ENCODE measurements at regions not wholly inside any gene's neighbourhood (a gene's known extent, or its start where the extent isn't known, plus 50 kb on each side); places are given as distances from the start of the nearest gene placed in this dataset.

DNA sequence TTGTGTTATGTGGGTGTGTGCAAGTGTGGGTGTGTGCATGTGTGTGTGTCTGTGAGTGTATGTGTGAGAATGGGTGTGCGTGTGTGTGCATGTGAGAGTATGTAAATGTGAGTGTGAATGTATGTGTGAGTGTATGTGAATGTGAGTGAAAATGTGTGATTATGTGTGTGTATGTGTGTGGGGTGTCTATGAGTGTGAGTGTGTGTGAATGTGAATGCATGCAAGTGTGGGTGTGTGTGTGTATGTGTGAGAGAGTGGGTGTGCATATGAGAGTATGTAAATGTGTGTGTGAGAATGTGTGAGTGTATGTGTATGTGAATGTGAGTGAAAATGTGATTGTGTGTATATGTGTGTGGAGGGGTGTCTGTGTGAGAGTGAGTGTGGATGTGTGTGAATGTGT, 1292.7 kb downstream of the TBC1D22A start:
- TF ChIP-seq, protein P1, sequence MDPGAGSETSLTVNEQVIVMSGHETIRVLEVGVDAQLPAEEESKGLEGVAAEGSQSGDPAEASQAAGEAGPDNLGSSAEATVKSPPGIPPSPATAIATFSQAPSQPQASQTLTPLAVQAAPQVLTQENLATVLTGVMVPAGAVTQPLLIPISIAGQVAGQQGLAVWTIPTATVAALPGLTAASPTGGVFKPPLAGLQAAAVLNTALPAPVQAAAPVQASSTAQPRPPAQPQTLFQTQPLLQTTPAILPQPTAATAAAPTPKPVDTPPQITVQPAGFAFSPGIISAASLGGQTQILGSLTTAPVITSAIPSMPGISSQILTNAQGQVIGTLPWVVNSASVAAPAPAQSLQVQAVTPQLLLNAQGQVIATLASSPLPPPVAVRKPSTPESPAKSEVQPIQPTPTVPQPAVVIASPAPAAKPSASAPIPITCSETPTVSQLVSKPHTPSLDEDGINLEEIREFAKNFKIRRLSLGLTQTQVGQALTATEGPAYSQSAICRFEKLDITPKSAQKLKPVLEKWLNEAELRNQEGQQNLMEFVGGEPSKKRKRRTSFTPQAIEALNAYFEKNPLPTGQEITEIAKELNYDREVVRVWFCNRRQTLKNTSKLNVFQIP (CRISPR knock-in tag; IDR thresholded peaks at IDR 0.05; ENCODE audit: borderline replicate concordance, low read depth): no peak
- TF ChIP-seq, protein P2, sequence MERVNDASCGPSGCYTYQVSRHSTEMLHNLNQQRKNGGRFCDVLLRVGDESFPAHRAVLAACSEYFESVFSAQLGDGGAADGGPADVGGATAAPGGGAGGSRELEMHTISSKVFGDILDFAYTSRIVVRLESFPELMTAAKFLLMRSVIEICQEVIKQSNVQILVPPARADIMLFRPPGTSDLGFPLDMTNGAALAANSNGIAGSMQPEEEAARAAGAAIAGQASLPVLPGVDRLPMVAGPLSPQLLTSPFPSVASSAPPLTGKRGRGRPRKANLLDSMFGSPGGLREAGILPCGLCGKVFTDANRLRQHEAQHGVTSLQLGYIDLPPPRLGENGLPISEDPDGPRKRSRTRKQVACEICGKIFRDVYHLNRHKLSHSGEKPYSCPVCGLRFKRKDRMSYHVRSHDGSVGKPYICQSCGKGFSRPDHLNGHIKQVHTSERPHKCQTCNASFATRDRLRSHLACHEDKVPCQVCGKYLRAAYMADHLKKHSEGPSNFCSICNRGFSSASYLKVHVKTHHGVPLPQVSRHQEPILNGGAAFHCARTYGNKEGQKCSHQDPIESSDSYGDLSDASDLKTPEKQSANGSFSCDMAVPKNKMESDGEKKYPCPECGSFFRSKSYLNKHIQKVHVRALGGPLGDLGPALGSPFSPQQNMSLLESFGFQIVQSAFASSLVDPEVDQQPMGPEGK (CRISPR knock-in tag; IDR thresholded peaks at IDR 0.05; ENCODE audit: borderline replicate concordance): no peak
- TF ChIP-seq PPARA (CRISPR knock-in tag; IDR thresholded peaks at IDR 0.05; ENCODE audit: borderline replicate concordance) (no peak), TCF4 (CRISPR knock-in tag; IDR thresholded peaks at IDR 0.05; ENCODE audit: borderline replicate concordance) (no peak), ESRRG (CRISPR knock-in tag; IDR thresholded peaks at IDR 0.05) (no peak), ZNF565 (CRISPR knock-in tag; conservative IDR thresholded peaks at IDR 0.05; ENCODE audit: low read depth) (no peak), RARB (CRISPR knock-in tag; IDR thresholded peaks at IDR 0.05) (no peak), ZFP3 (CRISPR knock-in tag; IDR thresholded peaks at IDR 0.05) (no peak), OSR1 (CRISPR knock-in tag; IDR thresholded peaks at IDR 0.05) (no peak), ARNTL (CRISPR knock-in tag; IDR thresholded peaks at IDR 0.05; ENCODE audit: borderline replicate concordance, low read depth) (no peak)
- ATAC-seq: no peak

DNA sequence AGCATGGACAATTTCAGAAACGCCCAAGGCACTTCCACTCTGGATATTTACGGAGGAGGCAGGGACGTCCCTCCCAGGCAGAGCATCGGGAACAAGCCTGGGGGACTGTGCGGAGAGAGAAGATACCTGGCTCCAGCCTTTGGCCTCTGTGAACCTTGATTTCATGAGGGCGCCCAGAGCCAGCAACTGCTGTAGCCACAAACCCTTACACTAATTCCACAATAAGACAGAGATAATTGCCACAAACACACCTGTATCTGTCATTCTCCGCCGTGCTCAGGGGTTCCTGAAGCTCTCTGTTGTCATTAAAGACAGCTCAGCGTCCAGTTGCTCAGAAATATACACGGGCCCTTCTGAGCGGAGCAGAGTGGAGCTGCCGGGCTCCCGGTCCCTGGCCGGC, 1292.1 kb downstream of the TBC1D22A start:
- no peak for ATAC-seq
- TF ChIP-seq, protein P1 (CRISPR knock-in tag; IDR thresholded peaks at IDR 0.05; ENCODE audit: borderline replicate concordance, low read depth): no peak
- no peak for TF ChIP-seq ZC3H10 (CRISPR knock-in tag; IDR thresholded peaks at IDR 0.05)
- no peak for TF ChIP-seq TOX (CRISPR knock-in tag; IDR thresholded peaks at IDR 0.05; ENCODE audit: borderline replicate concordance)
- no peak for TF ChIP-seq RARB (CRISPR knock-in tag; IDR thresholded peaks at IDR 0.05)
- no peak for TF ChIP-seq PPARA (CRISPR knock-in tag; IDR thresholded peaks at IDR 0.05; ENCODE audit: borderline replicate concordance)
- TF ChIP-seq ARNTL (CRISPR knock-in tag; IDR thresholded peaks at IDR 0.05; ENCODE audit: borderline replicate concordance, low read depth): no peak

DNA sequence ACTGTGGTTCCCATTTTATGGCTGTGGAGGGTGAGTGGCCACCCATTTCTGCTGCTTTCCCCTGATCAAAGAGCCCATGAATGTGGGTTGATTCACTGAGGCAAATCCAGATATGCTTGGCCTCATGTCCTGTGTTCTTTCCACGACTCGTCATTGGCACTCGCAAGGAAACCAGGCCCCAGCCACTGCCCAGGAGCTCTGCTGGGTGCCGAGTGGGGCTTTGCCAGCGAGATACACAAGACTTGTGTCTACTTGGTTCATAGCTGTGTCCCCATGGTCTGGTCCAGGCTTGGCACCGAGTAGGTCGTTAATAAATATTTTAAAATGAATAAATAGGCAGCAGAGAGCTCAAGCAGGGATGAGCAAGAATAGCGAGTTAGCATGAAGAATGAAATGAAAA, 1291.5 kb downstream of the TBC1D22A start:
- no peak for ATAC-seq
- TF ChIP-seq GLIS3 (CRISPR knock-in tag; IDR thresholded peaks at IDR 0.05): no peak
- TF ChIP-seq PPARA (CRISPR knock-in tag; IDR thresholded peaks at IDR 0.05; ENCODE audit: borderline replicate concordance): no peak
- TF ChIP-seq SNAI2 (CRISPR knock-in tag; IDR thresholded peaks at IDR 0.05): no peak

DNA sequence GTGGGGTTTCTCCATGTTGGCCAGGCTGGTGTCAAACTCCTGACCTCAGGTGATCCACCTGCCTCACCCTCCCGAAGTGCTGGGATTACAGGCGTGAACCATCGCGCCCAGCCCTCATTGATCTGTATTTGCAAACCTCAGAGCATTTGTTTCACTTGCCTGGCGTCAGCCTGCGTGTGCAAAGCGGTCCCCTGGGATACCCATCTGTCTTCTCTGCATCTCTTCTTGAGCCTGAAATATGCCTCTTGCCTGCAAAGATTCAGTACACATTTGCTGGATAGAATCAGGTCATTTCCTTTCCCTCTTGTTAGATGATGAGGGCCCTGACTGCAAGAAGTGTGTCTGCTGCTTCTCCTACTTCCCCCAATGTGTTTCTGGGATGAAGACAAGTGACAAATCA, 1291.0 kb downstream of the TBC1D22A start:
- no peak for ATAC-seq
- no peak for TF ChIP-seq ZNF8 (CRISPR knock-in tag; IDR thresholded peaks at IDR 0.05)
- no peak for TF ChIP-seq ARNTL (CRISPR knock-in tag; IDR thresholded peaks at IDR 0.05; ENCODE audit: borderline replicate concordance, low read depth)
- TF ChIP-seq, protein P1 (CRISPR knock-in tag; IDR thresholded peaks at IDR 0.05; ENCODE audit: borderline replicate concordance, low read depth): no peak
- no peak for TF ChIP-seq RARB (CRISPR knock-in tag; IDR thresholded peaks at IDR 0.05)
- no peak for TF ChIP-seq BACH2 (CRISPR knock-in tag; IDR thresholded peaks at IDR 0.05; ENCODE audit: borderline replicate concordance)
- TF ChIP-seq, protein P3, sequence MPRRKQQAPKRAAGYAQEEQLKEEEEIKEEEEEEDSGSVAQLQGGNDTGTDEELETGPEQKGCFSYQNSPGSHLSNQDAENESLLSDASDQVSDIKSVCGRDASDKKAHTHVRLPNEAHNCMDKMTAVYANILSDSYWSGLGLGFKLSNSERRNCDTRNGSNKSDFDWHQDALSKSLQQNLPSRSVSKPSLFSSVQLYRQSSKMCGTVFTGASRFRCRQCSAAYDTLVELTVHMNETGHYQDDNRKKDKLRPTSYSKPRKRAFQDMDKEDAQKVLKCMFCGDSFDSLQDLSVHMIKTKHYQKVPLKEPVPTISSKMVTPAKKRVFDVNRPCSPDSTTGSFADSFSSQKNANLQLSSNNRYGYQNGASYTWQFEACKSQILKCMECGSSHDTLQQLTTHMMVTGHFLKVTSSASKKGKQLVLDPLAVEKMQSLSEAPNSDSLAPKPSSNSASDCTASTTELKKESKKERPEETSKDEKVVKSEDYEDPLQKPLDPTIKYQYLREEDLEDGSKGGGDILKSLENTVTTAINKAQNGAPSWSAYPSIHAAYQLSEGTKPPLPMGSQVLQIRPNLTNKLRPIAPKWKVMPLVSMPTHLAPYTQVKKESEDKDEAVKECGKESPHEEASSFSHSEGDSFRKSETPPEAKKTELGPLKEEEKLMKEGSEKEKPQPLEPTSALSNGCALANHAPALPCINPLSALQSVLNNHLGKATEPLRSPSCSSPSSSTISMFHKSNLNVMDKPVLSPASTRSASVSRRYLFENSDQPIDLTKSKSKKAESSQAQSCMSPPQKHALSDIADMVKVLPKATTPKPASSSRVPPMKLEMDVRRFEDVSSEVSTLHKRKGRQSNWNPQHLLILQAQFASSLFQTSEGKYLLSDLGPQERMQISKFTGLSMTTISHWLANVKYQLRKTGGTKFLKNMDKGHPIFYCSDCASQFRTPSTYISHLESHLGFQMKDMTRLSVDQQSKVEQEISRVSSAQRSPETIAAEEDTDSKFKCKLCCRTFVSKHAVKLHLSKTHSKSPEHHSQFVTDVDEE (CRISPR knock-in tag; IDR thresholded peaks at IDR 0.05): no peak
- no peak for TF ChIP-seq GLIS3 (CRISPR knock-in tag; IDR thresholded peaks at IDR 0.05)
- TF ChIP-seq TOX (CRISPR knock-in tag; IDR thresholded peaks at IDR 0.05; ENCODE audit: borderline replicate concordance): no peak
- TF ChIP-seq, protein P4, sequence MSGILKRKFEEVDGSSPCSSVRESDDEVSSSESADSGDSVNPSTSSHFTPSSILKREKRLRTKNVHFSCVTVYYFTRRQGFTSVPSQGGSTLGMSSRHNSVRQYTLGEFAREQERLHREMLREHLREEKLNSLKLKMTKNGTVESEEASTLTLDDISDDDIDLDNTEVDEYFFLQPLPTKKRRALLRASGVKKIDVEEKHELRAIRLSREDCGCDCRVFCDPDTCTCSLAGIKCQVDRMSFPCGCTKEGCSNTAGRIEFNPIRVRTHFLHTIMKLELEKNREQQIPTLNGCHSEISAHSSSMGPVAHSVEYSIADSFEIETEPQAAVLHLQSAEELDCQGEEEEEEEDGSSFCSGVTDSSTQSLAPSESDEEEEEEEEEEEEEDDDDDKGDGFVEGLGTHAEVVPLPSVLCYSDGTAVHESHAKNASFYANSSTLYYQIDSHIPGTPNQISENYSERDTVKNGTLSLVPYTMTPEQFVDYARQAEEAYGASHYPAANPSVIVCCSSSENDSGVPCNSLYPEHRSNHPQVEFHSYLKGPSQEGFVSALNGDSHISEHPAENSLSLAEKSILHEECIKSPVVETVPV (CRISPR knock-in tag; IDR thresholded peaks at IDR 0.05): no peak
- no peak for TF ChIP-seq ISL1 (CRISPR knock-in tag; IDR thresholded peaks at IDR 0.05)
- TF ChIP-seq ZNF70 (CRISPR knock-in tag; IDR thresholded peaks at IDR 0.05): no peak
- no peak for TF ChIP-seq PPARA (CRISPR knock-in tag; IDR thresholded peaks at IDR 0.05; ENCODE audit: borderline replicate concordance)
- no peak for TF ChIP-seq ZNF565 (CRISPR knock-in tag; conservative IDR thresholded peaks at IDR 0.05; ENCODE audit: low read depth)
- no peak for TF ChIP-seq ZC3H10 (CRISPR knock-in tag; IDR thresholded peaks at IDR 0.05)
- no peak for TF ChIP-seq ESRRG (CRISPR knock-in tag; IDR thresholded peaks at IDR 0.05)
- no peak for TF ChIP-seq ZFP30 (CRISPR knock-in tag; IDR thresholded peaks at IDR 0.05)
- TF ChIP-seq, protein P2 (CRISPR knock-in tag; IDR thresholded peaks at IDR 0.05; ENCODE audit: borderline replicate concordance): no peak
- no peak for TF ChIP-seq ZFP3 (CRISPR knock-in tag; IDR thresholded peaks at IDR 0.05)
- TF ChIP-seq OSR1 (CRISPR knock-in tag; IDR thresholded peaks at IDR 0.05): no peak

Data from SK-N-SH treated with all-trans-retinoic acid at 6 μM for 48 hours (cell line).